BE2C (cell line): ENCODE measurements at regions not wholly inside any gene's neighbourhood (a gene's known extent, or its start where the extent isn't known, plus 50 kb on each side); places are given as distances from the start of the nearest gene placed in this dataset.

Experiments used
- DNase-seq: peaks from one replicate; pipeline ENCODE4 v3.0.0-alpha.2; 2020
- H3K27me3 ChIP-seq: fragments of 250-450 bp; sonication (Bioruptor Pico); 2 replicates; pipeline ENCODE4 v1.5.1; 2020; ENCODE audit warnings: mild to moderate bottlenecking
- H3K36me3 ChIP-seq: fragments of 250-450 bp; sonication (Bioruptor Pico); 2 replicates; pipeline ENCODE4 v1.5.1; 2020; ENCODE audit warnings: mild to moderate bottlenecking
- H3K4me1 ChIP-seq: fragments of 250-450 bp; sonication (Bioruptor Pico); 2 replicates; pipeline ENCODE4 v1.5.1; 2020
- H3K4me3 ChIP-seq: 2 replicates; pipeline ENCODE4 v1.5.1; 2011; ENCODE audit warnings: low read depth, low read length
- H3K9me3 ChIP-seq: fragments of 250-450 bp; sonication (Bioruptor Pico); 2 replicates; pipeline ENCODE4 v1.5.1; 2020
- CTCF ChIP-seq: IDR thresholded peaks from 2 replicates; pipeline ENCODE4 v1.5.1; 2012; ENCODE audit warnings: mild to moderate bottlenecking, low read depth, low read length

GRCh38 chr7:19369182-19369581, 224.0 kb upstream of the FERD3L start:
- no peak for TF ChIP-seq CTCF
- Histone ChIP-seq H3K4me1 (no peaks in the 10 kb centered on the region), H3K27me3 (peaks cover 24% of the 10 kb centered on the region), H3K4me3 (no peak overlapping the region), H3K9me3 (no peaks in the 10 kb centered on the region), H3K36me3 (no peaks in the 10 kb centered on the region)
- DNase-seq, result no peak

GRCh38 chr7:19368491-19368925, 223.3 kb upstream of the FERD3L start:
- Histone ChIP-seq H3K4me1 (no peaks in the 10 kb centered on the region), H3K27me3 (peaks cover 24% of the 10 kb centered on the region), H3K36me3 (no peaks in the 10 kb centered on the region), H3K9me3 (no peaks in the 10 kb centered on the region), H3K4me3 (no peak overlapping the region)
- no peak for TF ChIP-seq CTCF
- no peak for DNase-seq

- no peaks in the 10 kb centered on the region for H3K36me3 ChIP-seq
- no peak for DNase-seq
- peaks cover 22% of the 10 kb centered on the region for H3K27me3 ChIP-seq
- no peaks in the 10 kb centered on the region for H3K9me3 ChIP-seq
- TF ChIP-seq CTCF, result no peak
- no peaks in the 10 kb centered on the region for H3K4me1 ChIP-seq
- H3K4me3 ChIP-seq, result no peak overlapping the region
Measured at GRCh38 chr7:19364950-19365349, 219.7 kb upstream of the FERD3L start.

- H3K27me3 ChIP-seq, result peaks cover 3% of the 10 kb centered on the region; the same call in 1 of the 2 replicates
- DNase-seq, result no peak
- H3K4me1 ChIP-seq, result no peaks in the 10 kb centered on the region
- H3K9me3 ChIP-seq, result no peaks in the 10 kb centered on the region
- H3K4me3 ChIP-seq, result no peak overlapping the region
- H3K36me3 ChIP-seq, result no peaks in the 10 kb centered on the region
- no peak for TF ChIP-seq CTCF
Measured at GRCh38 chr7:19362099-19362498, 216.9 kb upstream of the FERD3L start.

- no peak for DNase-seq
- no peaks in the 10 kb centered on the region for H3K27me3 ChIP-seq
- H3K4me3 ChIP-seq, result no peak overlapping the region
- no peak for TF ChIP-seq CTCF
- no peaks in the 10 kb centered on the region for H3K4me1 ChIP-seq
- no peaks in the 10 kb centered on the region for H3K9me3 ChIP-seq
- no peaks in the 10 kb centered on the region for H3K36me3 ChIP-seq
Measured at GRCh38 chr7:19353180-19353579, 208.0 kb upstream of the FERD3L start.

GRCh38 chr7:19352305-19352695, 207.1 kb upstream of the FERD3L start:
- TF ChIP-seq CTCF, result no peak
- H3K27me3 ChIP-seq, result no peaks in the 10 kb centered on the region

More at GRCh38 chr7:19352305-19352695, 207.1 kb upstream of the FERD3L start:
- no peak for DNase-seq
- H3K36me3 ChIP-seq, result no peaks in the 10 kb centered on the region
- no peak overlapping the region for H3K4me3 ChIP-seq
- no peaks in the 10 kb centered on the region for H3K4me1 ChIP-seq
- H3K9me3 ChIP-seq, result no peaks in the 10 kb centered on the region
